OCI-LY7 (cell line): ENCODE measurements at regions not wholly inside any gene's neighbourhood (a gene's known extent, or its start where the extent isn't known, plus 50 kb on each side); places are given as distances from the start of the nearest gene placed in this dataset.

Experiments
- EZH2phosphoT487 ChIP-seq: fragments of 200-600 bp; sonication (generic); IDR thresholded peaks from 2 replicates; pipeline ENCODE4 v1.6.1; 2018; ENCODE audit warnings: low read depth, borderline replicate concordance, mild to moderate bottlenecking, mixed run types, antibody characterized with exemption, low read length, moderate library complexity, mixed read lengths
- TF ChIP-seq, protein P1 (sequence below): fragments of 200-600 bp; sonication (generic); conservative IDR thresholded peaks from 2 replicates; pipeline ENCODE4 v1.5.1; 2014; ENCODE audit warnings: mild to moderate bottlenecking, antibody characterized with exemption, low read length, moderate library complexity, mixed read lengths

DNA sequence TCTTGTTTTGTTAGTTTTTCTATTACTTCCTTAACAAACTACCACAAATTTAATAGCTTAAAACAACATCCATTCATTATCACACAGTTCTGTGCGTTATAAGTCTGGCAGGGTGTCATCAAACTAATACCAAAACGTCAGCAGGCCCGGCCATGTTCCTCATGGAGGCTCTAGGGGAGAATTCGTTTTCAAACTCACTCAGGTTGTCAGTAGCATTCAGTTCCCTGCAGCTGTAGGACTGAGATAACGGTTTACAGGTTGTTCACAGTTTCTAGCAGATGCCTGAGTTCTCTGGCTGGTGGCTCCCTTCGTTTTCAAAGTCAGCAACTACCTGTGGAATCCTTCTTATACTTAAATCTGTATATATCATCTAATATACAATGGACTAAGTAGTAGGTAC, 72.5 kb upstream of the PRSS16 start:
- TF ChIP-seq, protein P1, sequence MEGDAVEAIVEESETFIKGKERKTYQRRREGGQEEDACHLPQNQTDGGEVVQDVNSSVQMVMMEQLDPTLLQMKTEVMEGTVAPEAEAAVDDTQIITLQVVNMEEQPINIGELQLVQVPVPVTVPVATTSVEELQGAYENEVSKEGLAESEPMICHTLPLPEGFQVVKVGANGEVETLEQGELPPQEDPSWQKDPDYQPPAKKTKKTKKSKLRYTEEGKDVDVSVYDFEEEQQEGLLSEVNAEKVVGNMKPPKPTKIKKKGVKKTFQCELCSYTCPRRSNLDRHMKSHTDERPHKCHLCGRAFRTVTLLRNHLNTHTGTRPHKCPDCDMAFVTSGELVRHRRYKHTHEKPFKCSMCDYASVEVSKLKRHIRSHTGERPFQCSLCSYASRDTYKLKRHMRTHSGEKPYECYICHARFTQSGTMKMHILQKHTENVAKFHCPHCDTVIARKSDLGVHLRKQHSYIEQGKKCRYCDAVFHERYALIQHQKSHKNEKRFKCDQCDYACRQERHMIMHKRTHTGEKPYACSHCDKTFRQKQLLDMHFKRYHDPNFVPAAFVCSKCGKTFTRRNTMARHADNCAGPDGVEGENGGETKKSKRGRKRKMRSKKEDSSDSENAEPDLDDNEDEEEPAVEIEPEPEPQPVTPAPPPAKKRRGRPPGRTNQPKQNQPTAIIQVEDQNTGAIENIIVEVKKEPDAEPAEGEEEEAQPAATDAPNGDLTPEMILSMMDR = no peak
- TF ChIP-seq EZH2phosphoT487 = no peak
